PFSK-1 (cell line): ENCODE measurements at regions not wholly inside any gene's neighbourhood (a gene's known extent, or its start where the extent isn't known, plus 50 kb on each side); places are given as distances from the start of the nearest gene placed in this dataset.

Source experiments
- FOXP2 ChIP-seq: optimal IDR thresholded peaks from 2 replicates; pipeline ENCODE3; 2011; ENCODE audit warnings: borderline replicate concordance, control low read depth, inconsistent platforms; ENCODE audit not compliant: insufficient read depth; ENCODE audit errors: extremely low read length, extremely low read depth
- POLR2AphosphoS5 ChIP-seq: IDR thresholded peaks from 2 replicates; pipeline ENCODE4 v1.6.1; 2012; ENCODE audit warnings: low read depth, mild to moderate bottlenecking, control low read depth, low read length, moderate library complexity
- REST ChIP-seq, 2 experiments: IDR thresholded peaks; 2 replicates each; pipeline versions ENCODE4 v1.6.1 to v1.8.0; 2011 to 2012; ENCODE audit warnings: low read depth in 2 of 2, low read length in 2 of 2, control low read depth in 1 of 2, inconsistent platforms in 1 of 2, mild to moderate bottlenecking in 1 of 2, moderate library complexity in 1 of 2; ENCODE audit not compliant: insufficient read depth in 1 of 2
- SIN3A ChIP-seq: IDR thresholded peaks from 2 replicates; pipeline ENCODE4 v1.6.1; 2012; ENCODE audit warnings: mild to moderate bottlenecking, low read length, moderate library complexity, borderline replicate concordance; ENCODE audit not compliant: insufficient read depth
- TAF1 ChIP-seq: IDR thresholded peaks from 2 replicates; pipeline ENCODE4 v1.6.1; 2012; ENCODE audit warnings: low read length, control low read depth, borderline replicate concordance; ENCODE audit not compliant: insufficient read depth

- TF ChIP-seq SIN3A (no peak), POLR2AphosphoS5 (no peak), REST (IDR thresholded peaks at IDR 0.05; ENCODE audit: insufficient read depth in 1 of 2, low read depth in 2 of 2, low read length in 2 of 2) (no peak), FOXP2 (no peak), TAF1 (no peak)
These were observed 81.4 kb upstream of the HEY2 start for GRCh38 chr6:125668071-125668470.

GRCh38 chr6:125670568-125670967 lies 78.9 kb upstream of the HEY2 start:
- TF ChIP-seq FOXP2 (no peak), SIN3A (no peak), POLR2AphosphoS5 (no peak), REST (IDR thresholded peaks at IDR 0.05; ENCODE audit: insufficient read depth in 1 of 2, low read depth in 2 of 2, low read length in 2 of 2) (no peak), TAF1 (no peak)

GRCh38 chr6:125671323-125671722 lies 78.1 kb upstream of the HEY2 start:
- TF ChIP-seq TAF1: no peak
- TF ChIP-seq POLR2AphosphoS5: no peak
- no peak for TF ChIP-seq SIN3A
- TF ChIP-seq FOXP2: no peak
- no peak for TF ChIP-seq REST (IDR thresholded peaks at IDR 0.05; ENCODE audit: insufficient read depth in 1 of 2, low read depth in 2 of 2, low read length in 2 of 2)

- TF ChIP-seq SIN3A (no peak), POLR2AphosphoS5 (no peak), FOXP2 (no peak), TAF1 (no peak), REST (IDR thresholded peaks at IDR 0.05; ENCODE audit: insufficient read depth in 1 of 2, low read depth in 2 of 2, low read length in 2 of 2) (no peak)
These were observed 75.2 kb upstream of the HEY2 start for GRCh38 chr6:125674230-125674629.

- TF ChIP-seq FOXP2: no peak
- no peak for TF ChIP-seq TAF1
- TF ChIP-seq SIN3A: no peak
- no peak for TF ChIP-seq REST (IDR thresholded peaks at IDR 0.05; ENCODE audit: insufficient read depth in 1 of 2, low read depth in 2 of 2, low read length in 2 of 2)
- no peak for TF ChIP-seq POLR2AphosphoS5
These were observed 70.8 kb upstream of the HEY2 start for GRCh38 chr6:125678601-125679000.
